ENCODE measurements at regions not wholly inside any gene's neighbourhood (a gene's known extent, or its start where the extent isn't known, plus 50 kb on each side); places are given as distances from the start of the nearest gene placed in this dataset.

GRCh38 chr11:100460426-100460825, 226.7 kb upstream of the ARHGAP42 start:
- CTCF ChIA-PET (ENCODE audit: low intra/inter-chr PET ratio, low total read pairs) = no interaction called here
- BruUV-seq (replicated peaks) = no TSS peak
- intact Hi-C loops (cut with micrococcal nuclease; ENCODE audit: unreplicated experiment) = no loop called here

More at GRCh38 chr11:100460426-100460825, 226.7 kb upstream of the ARHGAP42 start:
- in situ Hi-C loops (cut with HindIII; ENCODE audit: extremely low pct_ligation_motif_present, low pct_unique_long_range_greater_than_20kb) = no loop called here
- Histone ChIP-seq H3K9ac (ENCODE audit: insufficient read depth, low read depth, low read length) (no peak overlapping the region), H3K4me2 (ENCODE audit: low read depth, low read length) (no peak overlapping the region), H3K79me2 (ENCODE audit: insufficient read depth, low read length) (no peaks in the 10 kb centered on the region), H3K4me1 (ENCODE audit: insufficient read depth, low read length) (no peaks in the 10 kb centered on the region), H2AFZ (ENCODE audit: low read length) (no peak overlapping the region), H3K36me3 (replicated peaks in 1 of 2; ENCODE audit: control insufficient read depth in 1 of 2, insufficient read depth in 2 of 2, low read length in 2 of 2) (no peaks in the 10 kb centered on the region), H3K27ac (ENCODE audit: extremely low read length, insufficient read depth, low read length) (no peak overlapping the region), H4K20me1 (ENCODE audit: insufficient read depth, low read length) (no peaks in the 10 kb centered on the region; the same call in 1 of the 2 replicates), H3K9me3 (ENCODE audit: low read length) (no peaks in the 10 kb centered on the region), H3K4me3 (replicated peaks in 1 of 3; ENCODE audit: insufficient read depth in 1 of 3, low read depth in 2 of 3, low read length in 3 of 3) (no peak overlapping the region), H3K27me3 (ENCODE audit: control insufficient read depth in 1 of 2, insufficient read depth in 2 of 2, low read length in 2 of 2) (no peaks in the 10 kb centered on the region)
- WGBS (ENCODE audit: low lambda C conversion rate) = 5% methylated on average over 3 of the region's 3 CpGs
- POLR2A ChIA-PET = no interaction called here
- no peak for DNase-seq (ENCODE audit: low spot score)
- TF ChIP-seq REPIN1 (CRISPR knock-in tag; IDR thresholded peaks at IDR 0.05; ENCODE audit: borderline replicate concordance, low read depth) (no peak), PHF20 (CRISPR knock-in tag; IDR thresholded peaks at IDR 0.05) (no peak), ZNF414 (CRISPR knock-in tag; IDR thresholded peaks at IDR 0.05) (no peak), YEATS2 (CRISPR knock-in tag; IDR thresholded peaks at IDR 0.05; ENCODE audit: borderline replicate concordance) (no peak), STAT6 (CRISPR knock-in tag; IDR thresholded peaks at IDR 0.05; ENCODE audit: borderline replicate concordance) (no peak), FOXO1 (CRISPR knock-in tag; IDR thresholded peaks at IDR 0.05) (no peak), ZNF704 (CRISPR knock-in tag; IDR thresholded peaks at IDR 0.05; ENCODE audit: borderline replicate concordance) (no peak), ZNF558 (CRISPR knock-in tag; IDR thresholded peaks at IDR 0.05; ENCODE audit: borderline replicate concordance) (no peak), ZNF263 (CRISPR knock-in tag; IDR thresholded peaks at IDR 0.05) (no peak), STAG1 (CRISPR knock-in tag; IDR thresholded peaks at IDR 0.05) (no peak), ZZZ3 (CRISPR knock-in tag; IDR thresholded peaks at IDR 0.05; ENCODE audit: borderline replicate concordance) (no peak), FOXO4 (CRISPR knock-in tag; conservative IDR thresholded peaks at IDR 0.05) (no peak), ZNF616 (CRISPR knock-in tag; IDR thresholded peaks at IDR 0.05; ENCODE audit: low read depth) (no peak)
- no peak for ATAC-seq
- no peak for FAIRE-seq
